ENCODE measurements at regions not wholly inside any gene's neighbourhood (a gene's known extent, or its start where the extent isn't known, plus 50 kb on each side); places are given as distances from the start of the nearest gene placed in this dataset.

DNA sequence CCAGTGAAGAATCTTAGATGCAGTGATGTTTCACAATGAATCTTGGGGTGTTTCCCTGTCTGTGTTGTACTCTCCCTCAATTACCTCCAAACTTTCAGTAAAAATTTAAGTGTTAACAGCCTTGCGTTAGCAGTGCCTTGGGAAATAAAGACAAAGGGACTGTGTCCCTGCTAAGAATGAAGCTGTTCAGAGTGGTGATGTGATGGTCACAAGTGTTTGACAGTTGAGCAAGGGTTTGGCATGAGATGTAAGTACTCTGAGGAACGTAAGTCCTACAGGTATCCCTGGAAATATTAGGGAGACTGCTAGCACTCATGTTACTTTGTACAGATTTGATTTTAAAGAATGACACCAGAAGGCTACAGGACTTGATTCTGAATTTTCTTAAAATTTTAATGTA is 304.3 kb upstream of the DPH6 start:
- H2AFZ ChIP-seq (ENCODE audit: low read depth, low read length): no peak overlapping the region
- H3K79me1 ChIP-seq (replicated peaks; ENCODE audit: low read length, poor library complexity, severe bottlenecking): no peaks in the 10 kb centered on the region
- no peak overlapping the region for H4K8ac ChIP-seq (ENCODE audit: low read length)
- H3K4ac ChIP-seq (ENCODE audit: low read depth in 1 of 2, low read length in 2 of 2): no peak overlapping the region
- no peak overlapping the region for H2AK5ac ChIP-seq (ENCODE audit: low read length, severe bottlenecking)
- no peak overlapping the region for H3K18ac ChIP-seq (ENCODE audit: low read depth in 1 of 2, low read length in 2 of 2)
- H4K91ac ChIP-seq (ENCODE audit: low read length): no peak overlapping the region
- H3K14ac ChIP-seq (ENCODE audit: low read length in 2 of 2): no peak overlapping the region
- H3K9me3 ChIP-seq (ENCODE audit: control insufficient read depth, low read length): no peaks in the 10 kb centered on the region
- H3K27me3 ChIP-seq (ENCODE audit: control insufficient read depth in 1 of 2, insufficient read depth in 1 of 2, low read length in 2 of 2): no peaks in the 10 kb centered on the region
- WGBS: 92% methylated on average over 2 of the region's 2 CpGs
- H2BK5ac ChIP-seq (ENCODE audit: low read depth, low read length, poor library complexity, severe bottlenecking): no peak overlapping the region
- H2BK120ac ChIP-seq (ENCODE audit: low read depth, low read length): no peak overlapping the region
- H3K4me2 ChIP-seq (ENCODE audit: low read length, poor library complexity, severe bottlenecking): no peak overlapping the region
- DNase-seq: no peak
- no peak overlapping the region for H3K27ac ChIP-seq (ENCODE audit: low read length, poor library complexity, severe bottlenecking)
- H3K36me3 ChIP-seq (ENCODE audit: control insufficient read depth in 1 of 2, insufficient read depth in 2 of 2, low read depth in 1 of 2, low read length in 2 of 2): no peaks in the 10 kb centered on the region
- H2BK15ac ChIP-seq (ENCODE audit: low read depth, poor library complexity, severe bottlenecking): no peak overlapping the region
- H2BK12ac ChIP-seq (ENCODE audit: low read length in 2 of 2): no peak overlapping the region
- no peaks in the 10 kb centered on the region for H3K4me1 ChIP-seq (ENCODE audit: control insufficient read depth, insufficient read depth, low read depth, low read length)
- H3K9ac ChIP-seq (ENCODE audit: low read length): no peak overlapping the region
- no peak overlapping the region for H3K23ac ChIP-seq (ENCODE audit: low read length in 2 of 2)
- H3K4me3 ChIP-seq (ENCODE audit: insufficient read depth in 1 of 2, low read depth in 1 of 2, low read length in 2 of 2): no peak overlapping the region

DNA sequence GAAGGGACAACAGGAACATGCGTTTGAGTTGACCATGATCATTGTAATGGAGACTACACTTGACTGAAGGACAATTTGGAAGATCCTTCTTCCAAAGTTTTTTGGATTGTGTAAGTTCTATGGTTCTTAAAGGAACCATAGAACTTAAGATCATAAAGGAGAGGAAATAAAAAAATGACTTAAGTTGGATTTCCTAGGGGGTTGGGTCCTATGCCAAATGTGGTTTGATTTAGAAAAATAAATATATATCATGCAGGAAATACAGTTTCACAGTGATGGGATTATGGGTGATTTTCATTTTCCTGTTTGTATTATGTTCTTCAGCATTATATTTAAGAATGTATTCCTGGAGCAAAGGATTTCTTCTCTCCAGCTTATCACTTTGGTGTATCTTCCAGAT is 305.5 kb upstream of the DPH6 start:
- Histone ChIP-seq H3K9ac (ENCODE audit: low read length) (no peak overlapping the region), H3K18ac (ENCODE audit: low read depth in 1 of 2, low read length in 2 of 2) (no peak overlapping the region), H3K36me3 (ENCODE audit: control insufficient read depth in 1 of 2, insufficient read depth in 2 of 2, low read depth in 1 of 2, low read length in 2 of 2) (no peaks in the 10 kb centered on the region), H3K4me2 (ENCODE audit: low read length, poor library complexity, severe bottlenecking) (no peak overlapping the region), H3K14ac (ENCODE audit: low read length in 2 of 2) (no peak overlapping the region), H3K4me3 (ENCODE audit: insufficient read depth in 1 of 2, low read depth in 1 of 2, low read length in 2 of 2) (no peak overlapping the region), H2BK5ac (ENCODE audit: low read depth, low read length, poor library complexity, severe bottlenecking) (no peak overlapping the region), H4K91ac (ENCODE audit: low read length) (no peak overlapping the region), H2BK15ac (ENCODE audit: low read depth, poor library complexity, severe bottlenecking) (no peak overlapping the region), H3K27me3 (ENCODE audit: control insufficient read depth in 1 of 2, insufficient read depth in 1 of 2, low read length in 2 of 2) (no peaks in the 10 kb centered on the region), H2AFZ (ENCODE audit: low read depth, low read length) (no peak overlapping the region), H3K4ac (ENCODE audit: low read depth in 1 of 2, low read length in 2 of 2) (no peak overlapping the region), H3K4me1 (ENCODE audit: control insufficient read depth, insufficient read depth, low read depth, low read length) (no peaks in the 10 kb centered on the region), H2BK120ac (ENCODE audit: low read depth, low read length) (no peak overlapping the region), H2AK5ac (ENCODE audit: low read length, severe bottlenecking) (no peak overlapping the region), H3K9me3 (ENCODE audit: control insufficient read depth, low read length) (no peaks in the 10 kb centered on the region), H3K27ac (ENCODE audit: low read length, poor library complexity, severe bottlenecking) (no peak overlapping the region), H4K8ac (ENCODE audit: low read length) (no peak overlapping the region), H3K79me1 (replicated peaks; ENCODE audit: low read length, poor library complexity, severe bottlenecking) (no peaks in the 10 kb centered on the region), H2BK12ac (ENCODE audit: low read length in 2 of 2) (no peak overlapping the region), H3K23ac (ENCODE audit: low read length in 2 of 2) (no peak overlapping the region)
- no peak for DNase-seq
- 99% methylated on average over 1 of the region's 1 CpG for WGBS

DNA sequence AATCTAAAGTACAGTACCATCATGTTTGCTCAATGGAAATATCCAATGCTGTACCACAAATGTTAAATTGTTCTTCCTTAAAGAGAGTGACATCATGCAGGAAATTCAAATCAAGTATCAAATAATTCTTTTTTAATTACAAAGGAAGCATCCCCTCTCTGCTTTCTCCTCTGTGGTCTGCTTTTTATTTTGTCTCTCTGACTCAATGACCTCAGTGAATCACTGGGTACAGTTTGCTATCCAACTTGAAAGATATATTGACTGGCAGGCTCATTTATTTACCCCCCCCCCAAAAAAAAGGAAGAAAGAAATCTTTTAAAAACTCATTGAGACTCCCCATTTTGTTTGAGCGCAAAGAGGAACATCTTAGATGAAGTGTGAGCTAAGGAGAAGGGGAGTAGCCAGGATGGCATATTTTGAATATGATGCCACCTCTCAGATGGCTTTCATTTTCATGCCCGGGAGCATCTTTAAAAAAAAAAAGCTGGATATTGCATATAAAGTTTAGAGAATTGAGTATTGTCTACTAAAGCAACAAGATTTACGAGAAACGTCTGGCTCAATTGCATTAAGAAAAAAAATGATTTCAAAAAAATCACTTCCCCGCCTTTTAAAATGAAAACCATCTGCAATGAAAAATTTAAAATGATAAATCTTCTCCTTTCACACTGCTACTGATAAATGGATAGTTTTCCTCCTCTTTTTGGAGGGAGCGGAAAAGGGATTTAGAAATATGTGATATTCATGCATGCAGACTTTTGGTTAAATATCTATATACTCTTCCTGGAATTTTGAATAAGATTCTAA is 307.1 kb upstream of the DPH6 start:
- no peak overlapping the region for H3K14ac ChIP-seq (ENCODE audit: low read length in 2 of 2)
- no peak overlapping the region for H3K27ac ChIP-seq (ENCODE audit: low read length, poor library complexity, severe bottlenecking)
- no peaks in the 10 kb centered on the region for H3K27me3 ChIP-seq (ENCODE audit: control insufficient read depth in 1 of 2, insufficient read depth in 1 of 2, low read length in 2 of 2)
- no peaks in the 10 kb centered on the region for H3K79me1 ChIP-seq (replicated peaks; ENCODE audit: low read length, poor library complexity, severe bottlenecking)
- H3K9ac ChIP-seq (ENCODE audit: low read length): peak overlapping the region; percentile 23
- no peak overlapping the region for H3K23ac ChIP-seq (ENCODE audit: low read length in 2 of 2)
- no peak overlapping the region for H2BK15ac ChIP-seq (ENCODE audit: low read depth, poor library complexity, severe bottlenecking)
- no peaks in the 10 kb centered on the region for H3K4me1 ChIP-seq (ENCODE audit: control insufficient read depth, insufficient read depth, low read depth, low read length)
- no peak overlapping the region for H4K8ac ChIP-seq (ENCODE audit: low read length)
- H3K18ac ChIP-seq (ENCODE audit: low read depth in 1 of 2, low read length in 2 of 2): no peak overlapping the region
- no peak overlapping the region for H2AK5ac ChIP-seq (ENCODE audit: low read length, severe bottlenecking)
- H2AFZ ChIP-seq (ENCODE audit: low read depth, low read length): no peak overlapping the region
- peak overlapping the region in 1 of 2 experiments; percentile 29 for H3K4me3 ChIP-seq (ENCODE audit: insufficient read depth in 1 of 2, low read depth in 1 of 2, low read length in 2 of 2)
- H3K36me3 ChIP-seq (ENCODE audit: control insufficient read depth in 1 of 2, insufficient read depth in 2 of 2, low read depth in 1 of 2, low read length in 2 of 2): no peaks in the 10 kb centered on the region
- H3K4me2 ChIP-seq (ENCODE audit: low read length, poor library complexity, severe bottlenecking): no peak overlapping the region
- H4K91ac ChIP-seq (ENCODE audit: low read length): no peak overlapping the region
- DNase-seq: no peak
- WGBS: 96% methylated on average over 2 of the region's 6 CpGs
- H2BK12ac ChIP-seq (ENCODE audit: low read length in 2 of 2): no peak overlapping the region
- no peaks in the 10 kb centered on the region for H3K9me3 ChIP-seq (ENCODE audit: control insufficient read depth, low read length)
- H2BK5ac ChIP-seq (ENCODE audit: low read depth, low read length, poor library complexity, severe bottlenecking): no peak overlapping the region
- H2BK120ac ChIP-seq (ENCODE audit: low read depth, low read length): no peak overlapping the region
- no peak overlapping the region for H3K4ac ChIP-seq (ENCODE audit: low read depth in 1 of 2, low read length in 2 of 2)

DNA sequence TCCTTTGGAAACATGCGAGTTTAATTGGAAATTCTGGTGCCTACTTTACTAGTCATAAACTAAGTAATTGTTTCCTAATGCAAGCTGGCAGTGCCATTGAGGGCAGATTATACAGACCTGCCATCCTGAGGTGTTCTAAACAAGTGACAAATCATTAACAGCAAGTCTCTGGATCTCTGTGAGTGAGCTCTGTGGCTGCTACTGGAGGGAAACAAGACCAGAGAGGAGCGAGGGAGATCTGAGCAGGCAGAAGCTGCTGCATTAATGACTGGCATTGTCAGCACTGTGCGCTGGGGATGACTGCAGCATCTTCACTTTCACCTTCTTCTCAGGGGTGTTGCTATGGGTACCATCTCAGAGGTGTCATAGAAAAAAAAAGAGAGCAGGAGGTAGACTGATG is 308.4 kb upstream of the DPH6 start:
- Histone ChIP-seq H4K8ac (ENCODE audit: low read length) (no peak overlapping the region), H4K91ac (ENCODE audit: low read length) (no peak overlapping the region), H3K14ac (ENCODE audit: low read length in 2 of 2) (no peak overlapping the region), H3K4me2 (ENCODE audit: low read length, poor library complexity, severe bottlenecking) (no peak overlapping the region), H3K27me3 (ENCODE audit: control insufficient read depth in 1 of 2, insufficient read depth in 1 of 2, low read length in 2 of 2) (no peaks in the 10 kb centered on the region), H3K4me3 (ENCODE audit: insufficient read depth in 1 of 2, low read depth in 1 of 2, low read length in 2 of 2) (no peak overlapping the region), H3K18ac (ENCODE audit: low read depth in 1 of 2, low read length in 2 of 2) (no peak overlapping the region), H3K23ac (ENCODE audit: low read length in 2 of 2) (no peak overlapping the region), H3K4me1 (ENCODE audit: control insufficient read depth, insufficient read depth, low read depth, low read length) (no peaks in the 10 kb centered on the region), H3K36me3 (ENCODE audit: control insufficient read depth in 1 of 2, insufficient read depth in 2 of 2, low read depth in 1 of 2, low read length in 2 of 2) (no peaks in the 10 kb centered on the region), H2AFZ (ENCODE audit: low read depth, low read length) (no peak overlapping the region), H3K27ac (ENCODE audit: low read length, poor library complexity, severe bottlenecking) (no peak overlapping the region), H3K4ac (ENCODE audit: low read depth in 1 of 2, low read length in 2 of 2) (no peak overlapping the region), H3K9me3 (ENCODE audit: control insufficient read depth, low read length) (no peaks in the 10 kb centered on the region), H2BK120ac (ENCODE audit: low read depth, low read length) (no peak overlapping the region), H2BK5ac (ENCODE audit: low read depth, low read length, poor library complexity, severe bottlenecking) (no peak overlapping the region), H3K9ac (ENCODE audit: low read length) (no peak overlapping the region), H2AK5ac (ENCODE audit: low read length, severe bottlenecking) (no peak overlapping the region), H3K79me1 (replicated peaks; ENCODE audit: low read length, poor library complexity, severe bottlenecking) (no peaks in the 10 kb centered on the region), H2BK12ac (ENCODE audit: low read length in 2 of 2) (no peak overlapping the region), H2BK15ac (ENCODE audit: low read depth, poor library complexity, severe bottlenecking) (no peak overlapping the region)
- no peak for DNase-seq
- 86% methylated on average over 3 of the region's 3 CpGs for WGBS
